C4-2B (cell line): ENCODE measurements at regions not wholly inside any gene's neighbourhood (a gene's known extent, or its start where the extent isn't known, plus 50 kb on each side); places are given as distances from the start of the nearest gene placed in this dataset.

Source experiments
- ZFX ChIP-seq: fragments of 450-650 bp; IDR thresholded peaks from 2 replicates; pipeline ENCODE4 v1.6.1; 2017
- TF ChIP-seq, protein P1 (sequence below): fragments of 450-650 bp; conservative IDR thresholded peaks from 2 replicates; pipeline ENCODE4 v1.5.1; 2017; ENCODE audit warnings: mild to moderate bottlenecking

DNA sequence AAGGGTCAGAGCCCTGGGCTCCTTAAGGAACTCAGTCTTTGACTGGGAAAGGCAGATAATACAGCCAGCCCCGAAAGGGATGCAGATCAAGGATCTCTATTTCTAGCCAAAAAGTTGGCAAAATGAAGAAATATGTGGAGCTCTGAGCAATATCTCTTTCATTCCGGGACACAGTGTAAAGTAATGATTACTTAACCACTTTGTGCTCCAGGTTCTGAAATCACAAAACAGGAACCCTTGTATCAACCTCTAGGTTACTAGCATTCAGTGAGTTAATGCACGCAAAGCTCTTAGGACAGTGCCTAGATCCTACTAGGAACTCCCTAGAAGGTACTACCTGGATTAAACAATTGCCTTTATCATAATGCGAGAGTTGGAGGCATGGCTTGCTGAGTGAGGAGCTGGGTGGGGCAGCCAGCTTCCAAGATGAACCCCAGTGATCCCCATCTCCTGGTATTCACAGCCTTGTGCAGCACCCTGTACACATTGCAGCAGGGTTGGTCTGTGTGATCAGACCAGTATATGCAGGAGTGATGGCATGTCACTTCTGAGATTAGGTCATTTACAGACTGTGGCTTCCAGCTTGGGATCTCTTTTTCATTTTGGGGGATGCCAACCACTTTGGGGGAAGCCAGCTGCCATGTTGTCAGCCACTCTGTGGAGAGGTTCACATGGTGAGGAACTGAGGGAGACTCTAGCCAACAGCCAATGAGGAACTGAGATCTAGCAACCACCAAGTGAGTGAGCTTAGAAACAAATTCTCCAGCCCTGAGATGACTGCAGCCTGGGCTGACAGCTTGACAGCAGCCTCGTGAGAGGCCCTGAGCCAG is 103.1 kb upstream of the SLC44A1 start:
- TF ChIP-seq, protein P1, sequence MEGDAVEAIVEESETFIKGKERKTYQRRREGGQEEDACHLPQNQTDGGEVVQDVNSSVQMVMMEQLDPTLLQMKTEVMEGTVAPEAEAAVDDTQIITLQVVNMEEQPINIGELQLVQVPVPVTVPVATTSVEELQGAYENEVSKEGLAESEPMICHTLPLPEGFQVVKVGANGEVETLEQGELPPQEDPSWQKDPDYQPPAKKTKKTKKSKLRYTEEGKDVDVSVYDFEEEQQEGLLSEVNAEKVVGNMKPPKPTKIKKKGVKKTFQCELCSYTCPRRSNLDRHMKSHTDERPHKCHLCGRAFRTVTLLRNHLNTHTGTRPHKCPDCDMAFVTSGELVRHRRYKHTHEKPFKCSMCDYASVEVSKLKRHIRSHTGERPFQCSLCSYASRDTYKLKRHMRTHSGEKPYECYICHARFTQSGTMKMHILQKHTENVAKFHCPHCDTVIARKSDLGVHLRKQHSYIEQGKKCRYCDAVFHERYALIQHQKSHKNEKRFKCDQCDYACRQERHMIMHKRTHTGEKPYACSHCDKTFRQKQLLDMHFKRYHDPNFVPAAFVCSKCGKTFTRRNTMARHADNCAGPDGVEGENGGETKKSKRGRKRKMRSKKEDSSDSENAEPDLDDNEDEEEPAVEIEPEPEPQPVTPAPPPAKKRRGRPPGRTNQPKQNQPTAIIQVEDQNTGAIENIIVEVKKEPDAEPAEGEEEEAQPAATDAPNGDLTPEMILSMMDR, result no peak
- TF ChIP-seq ZFX, result no peak
